Activated naive CD4-positive, alpha-beta T cell treated with Interleukin-2 at 50 U/mL for 16 hours (primary cell): ENCODE measurements at regions not wholly inside any gene's neighbourhood (a gene's known extent, or its start where the extent isn't known, plus 50 kb on each side); places are given as distances from the start of the nearest gene placed in this dataset.

Experiments used
- DNase-seq: peaks from one replicate; pipeline ENCODE4 v3.0.0-alpha.2; 2020

DNA sequence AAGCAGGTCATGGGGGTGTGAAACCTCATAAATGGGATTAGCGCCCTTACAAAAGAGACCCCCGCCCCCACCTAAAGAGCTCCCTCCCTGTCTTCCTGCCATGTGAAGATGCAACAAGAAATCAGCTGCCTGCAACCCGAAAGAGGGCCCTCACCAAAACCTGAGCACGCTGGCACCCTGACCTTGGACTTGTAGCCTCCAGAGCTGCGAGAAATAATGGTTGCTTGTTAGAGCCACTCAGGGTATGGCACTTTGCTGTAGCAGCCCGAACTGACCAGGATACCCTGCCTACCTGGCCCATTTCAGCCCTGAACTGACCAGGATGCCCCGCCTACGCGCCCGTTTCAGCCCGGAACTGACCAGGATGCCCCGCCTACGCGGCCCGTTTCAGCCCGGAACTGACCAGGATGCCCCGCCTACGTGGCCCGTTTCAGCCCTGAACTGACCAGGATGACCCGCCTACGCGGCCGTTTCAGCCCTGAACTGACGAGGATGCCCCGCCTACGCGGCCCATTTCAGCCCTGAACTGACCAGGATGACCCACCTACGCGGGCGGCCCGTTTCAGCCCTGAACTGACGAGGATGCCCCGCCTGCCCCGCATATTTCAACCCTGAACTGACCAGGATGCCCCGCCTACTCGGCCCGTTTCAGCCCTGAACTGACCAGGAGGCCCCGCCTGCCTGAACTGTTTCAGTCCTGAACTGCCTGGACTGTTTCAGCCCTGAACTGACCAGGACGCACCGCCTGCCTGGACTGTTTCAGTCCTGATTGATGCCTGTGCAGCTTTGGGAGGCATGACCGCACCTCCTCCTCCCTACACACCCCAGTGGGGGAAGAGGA, 120.0 kb downstream of the UQCRFS1 start:
- no peak for DNase-seq

DNA sequence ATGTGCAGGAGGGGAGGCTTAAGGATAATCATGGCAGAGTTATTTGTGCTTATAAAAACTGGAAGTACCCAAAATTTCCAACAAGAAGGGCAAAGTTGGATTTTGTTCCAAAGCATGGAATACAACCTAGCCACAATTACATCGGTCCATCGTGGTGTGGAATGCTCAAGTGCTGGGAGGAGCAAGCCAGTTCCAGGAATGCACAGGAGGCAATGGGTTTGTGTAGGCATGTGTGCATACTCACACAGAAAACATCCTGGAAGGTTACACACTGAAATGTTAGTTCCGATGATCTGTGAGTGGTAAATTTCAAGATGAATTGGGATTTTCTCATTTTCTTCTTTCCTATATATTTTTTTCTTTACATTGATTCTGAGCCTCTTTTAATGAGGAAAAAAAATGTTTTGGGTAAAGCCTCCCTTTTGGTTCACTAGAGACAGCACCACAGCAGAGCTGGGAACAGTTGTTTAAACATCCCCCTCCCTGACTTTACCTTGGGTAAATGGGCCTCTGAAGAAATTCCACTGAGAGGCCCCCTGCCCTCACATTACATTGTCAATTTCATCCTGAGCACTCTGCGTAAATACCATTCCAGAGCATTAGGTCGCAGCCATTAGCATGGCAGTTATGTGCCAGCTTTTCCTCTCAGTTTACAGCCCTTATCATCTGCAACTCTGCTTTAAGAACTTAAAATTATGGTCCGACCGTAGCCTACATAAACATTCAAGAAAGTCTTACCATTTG, 122.0 kb downstream of the UQCRFS1 start:
- DNase-seq = no peak

DNA sequence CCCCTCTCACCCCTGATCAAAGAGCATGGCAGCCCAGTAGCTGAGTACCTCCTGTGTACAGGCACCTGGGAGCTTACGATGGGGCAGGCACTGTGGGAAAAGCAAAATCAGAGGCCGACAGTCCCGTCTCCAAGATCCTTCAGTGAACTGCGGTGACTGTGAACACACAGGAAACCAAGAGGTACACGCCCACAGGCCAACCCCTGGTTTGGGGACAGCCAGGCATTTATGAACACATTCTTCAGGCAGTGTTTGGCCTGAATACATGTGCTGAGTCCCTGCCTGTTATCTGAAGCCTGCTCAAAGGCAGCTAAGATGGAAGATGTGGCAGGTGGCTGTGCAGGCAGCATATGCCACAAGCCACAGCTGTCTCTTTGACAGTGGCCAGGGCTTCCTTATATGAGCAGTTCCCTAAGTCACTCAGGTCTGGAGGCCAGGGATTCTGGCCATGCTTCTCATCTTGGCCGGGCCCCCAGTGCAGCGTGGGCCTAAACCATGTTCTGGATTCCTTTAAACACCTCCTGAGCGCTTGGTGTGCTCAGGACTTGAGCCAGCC, 123.6 kb downstream of the UQCRFS1 start:
- no peak for DNase-seq

DNA sequence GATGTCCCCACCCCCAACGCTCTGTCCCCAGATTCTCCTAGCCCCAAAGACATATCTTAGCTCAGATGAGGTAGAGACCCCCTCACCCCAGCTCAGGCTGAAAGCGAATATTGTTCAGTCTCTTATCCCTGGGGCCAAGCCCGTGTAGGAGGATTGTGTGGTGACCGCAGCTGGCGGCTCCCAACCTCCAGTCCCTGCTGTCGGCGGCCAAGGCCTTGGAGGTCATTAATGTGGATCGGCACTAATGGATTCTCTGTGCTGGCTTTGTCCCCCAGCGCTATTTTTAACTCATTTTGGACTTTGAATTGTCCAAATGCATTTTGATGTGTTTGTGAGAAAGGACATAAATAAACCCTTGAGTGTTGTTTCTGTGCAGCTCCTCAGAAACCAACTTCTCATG, 124.2 kb downstream of the UQCRFS1 start:
- no peak for DNase-seq

DNA sequence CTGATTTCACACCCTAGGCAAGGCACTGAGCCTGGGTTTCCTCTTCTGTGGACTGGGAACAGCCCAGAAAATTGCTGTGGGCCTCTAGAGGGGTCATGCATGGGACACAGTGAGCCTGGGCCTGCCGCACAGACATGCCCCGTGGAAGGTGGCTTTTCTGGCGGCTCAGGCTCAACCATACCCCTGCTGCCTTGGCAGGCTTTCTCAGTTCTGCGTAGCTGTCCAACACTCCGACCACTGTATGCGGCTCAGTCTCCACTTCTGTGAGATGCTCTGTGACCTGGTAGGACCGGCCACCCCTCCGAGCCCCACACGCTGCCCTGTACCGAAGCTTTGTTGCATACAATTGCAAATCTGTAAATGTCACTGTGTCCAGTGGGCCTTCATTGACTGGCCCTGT, 126.3 kb downstream of the UQCRFS1 start:
- DNase-seq = no peak

GRCh38 chr19:29086182-29086581, 126.8 kb downstream of the UQCRFS1 start:
- no peak for DNase-seq

- no peak for DNase-seq
These were observed 127.3 kb downstream of the UQCRFS1 start for GRCh38 chr19:29085630-29086029.

DNA sequence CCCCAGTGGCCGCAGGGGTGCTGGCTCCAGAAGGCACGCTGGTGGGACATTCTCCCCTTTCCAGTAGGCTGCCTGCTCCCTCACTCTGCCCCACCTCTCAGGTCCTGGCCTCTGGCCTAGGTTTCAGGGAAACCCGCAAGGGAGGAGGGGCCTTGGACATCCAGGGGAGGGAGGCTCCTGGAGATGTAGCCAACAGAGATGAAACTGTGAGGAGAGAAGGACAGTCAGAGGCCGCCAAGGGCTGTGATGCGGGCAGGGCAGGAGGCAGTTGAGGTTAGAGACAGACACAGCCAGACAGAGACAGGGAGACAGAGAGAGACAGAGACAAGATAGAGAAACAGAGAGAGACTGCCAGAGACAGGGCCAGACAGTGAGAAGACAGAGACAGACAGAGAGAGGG, 127.7 kb downstream of the UQCRFS1 start:
- DNase-seq = no peak

GRCh38 chr19:29084266-29084665, 128.7 kb downstream of the UQCRFS1 start:
- DNase-seq = no peak

DNA sequence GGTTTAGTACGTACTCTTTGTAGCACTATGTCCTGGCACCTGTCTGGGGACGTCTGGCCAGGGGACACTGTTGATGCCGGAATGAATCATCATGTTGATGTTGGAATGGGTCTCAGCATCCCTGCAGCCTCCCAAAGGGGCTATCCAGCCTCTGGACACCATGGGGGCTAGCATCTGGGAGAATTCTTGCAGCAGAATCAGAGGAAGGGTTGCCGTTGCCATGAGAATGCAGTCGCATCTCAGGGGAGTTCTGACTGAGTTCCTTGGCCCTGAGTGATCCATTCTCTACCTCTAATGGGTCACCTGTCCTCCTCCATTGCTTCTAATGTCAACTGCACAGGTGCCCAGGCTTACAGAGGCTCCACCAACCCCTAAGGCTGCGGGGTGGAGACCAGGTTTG, 129.1 kb downstream of the UQCRFS1 start:
- no peak for DNase-seq

GRCh38 chr19:29079356-29080032, 133.5 kb downstream of the UQCRFS1 start:
- DNase-seq = no peak

- no peak for DNase-seq
These were observed 136.0 kb downstream of the UQCRFS1 start for GRCh38 chr19:29076963-29077362.

DNA sequence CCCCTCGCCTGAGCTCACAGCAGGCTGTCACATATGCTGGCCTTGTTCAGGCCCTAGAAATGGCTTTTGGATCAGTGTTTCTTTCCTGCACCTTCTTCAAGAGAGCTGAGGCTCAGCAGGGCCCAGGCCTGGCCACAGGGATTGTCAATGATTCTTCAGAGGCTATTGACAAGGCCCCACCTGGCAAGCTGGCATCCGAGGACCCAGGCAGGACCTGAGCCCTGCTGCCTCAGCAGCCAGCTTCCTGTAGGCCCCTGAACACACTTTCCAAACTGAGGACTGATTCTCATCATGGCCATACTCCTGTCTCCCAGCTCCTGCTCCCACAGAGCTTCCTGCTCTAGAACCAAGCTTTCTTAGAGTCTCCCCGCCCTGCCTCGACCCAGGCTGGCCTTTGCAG, 136.8 kb downstream of the UQCRFS1 start:
- DNase-seq = no peak

DNA sequence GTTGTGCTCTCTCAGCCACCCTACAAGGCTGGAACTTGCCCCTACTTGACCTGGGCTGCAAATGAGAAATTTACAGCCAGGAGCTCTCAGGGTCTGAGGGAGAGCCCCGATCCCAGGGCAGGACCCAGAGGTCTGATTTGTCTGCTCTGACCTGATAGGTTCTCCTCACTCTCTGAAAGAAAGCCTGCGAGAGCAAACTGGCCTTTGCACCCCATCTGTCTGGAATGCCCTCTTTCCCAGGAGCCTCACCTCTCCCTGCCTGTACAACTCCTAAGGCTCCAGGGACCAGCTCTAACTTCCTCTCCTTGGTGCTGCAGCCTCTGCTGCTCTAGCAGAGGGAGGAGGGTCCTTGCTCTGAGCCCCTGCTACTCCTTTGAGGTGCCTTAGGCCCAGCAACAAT, 137.8 kb downstream of the UQCRFS1 start:
- no peak for DNase-seq

- no peak for DNase-seq
These were observed 138.4 kb downstream of the UQCRFS1 start for GRCh38 chr19:29074579-29074978.

DNA sequence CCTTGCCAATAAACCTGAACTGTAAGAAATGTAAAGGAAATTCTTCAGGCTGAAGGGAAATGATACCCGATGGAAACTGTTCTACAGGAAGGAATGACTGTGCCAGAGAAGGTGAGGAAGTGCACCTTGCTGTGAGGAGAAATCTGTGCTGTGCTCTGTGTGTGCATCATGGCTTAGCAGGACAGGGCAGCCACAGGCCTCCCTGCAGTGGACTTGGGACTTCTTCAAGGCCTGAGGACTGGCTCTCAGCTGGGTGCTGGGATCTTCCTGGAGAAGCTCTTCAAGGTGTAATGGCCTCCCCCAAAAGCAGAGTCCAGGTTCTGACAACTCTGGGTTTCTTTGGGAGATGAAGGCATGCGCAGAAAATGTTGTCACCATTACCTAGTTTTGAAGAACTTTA, 145.1 kb downstream of the UQCRFS1 start:
- no peak for DNase-seq

DNA sequence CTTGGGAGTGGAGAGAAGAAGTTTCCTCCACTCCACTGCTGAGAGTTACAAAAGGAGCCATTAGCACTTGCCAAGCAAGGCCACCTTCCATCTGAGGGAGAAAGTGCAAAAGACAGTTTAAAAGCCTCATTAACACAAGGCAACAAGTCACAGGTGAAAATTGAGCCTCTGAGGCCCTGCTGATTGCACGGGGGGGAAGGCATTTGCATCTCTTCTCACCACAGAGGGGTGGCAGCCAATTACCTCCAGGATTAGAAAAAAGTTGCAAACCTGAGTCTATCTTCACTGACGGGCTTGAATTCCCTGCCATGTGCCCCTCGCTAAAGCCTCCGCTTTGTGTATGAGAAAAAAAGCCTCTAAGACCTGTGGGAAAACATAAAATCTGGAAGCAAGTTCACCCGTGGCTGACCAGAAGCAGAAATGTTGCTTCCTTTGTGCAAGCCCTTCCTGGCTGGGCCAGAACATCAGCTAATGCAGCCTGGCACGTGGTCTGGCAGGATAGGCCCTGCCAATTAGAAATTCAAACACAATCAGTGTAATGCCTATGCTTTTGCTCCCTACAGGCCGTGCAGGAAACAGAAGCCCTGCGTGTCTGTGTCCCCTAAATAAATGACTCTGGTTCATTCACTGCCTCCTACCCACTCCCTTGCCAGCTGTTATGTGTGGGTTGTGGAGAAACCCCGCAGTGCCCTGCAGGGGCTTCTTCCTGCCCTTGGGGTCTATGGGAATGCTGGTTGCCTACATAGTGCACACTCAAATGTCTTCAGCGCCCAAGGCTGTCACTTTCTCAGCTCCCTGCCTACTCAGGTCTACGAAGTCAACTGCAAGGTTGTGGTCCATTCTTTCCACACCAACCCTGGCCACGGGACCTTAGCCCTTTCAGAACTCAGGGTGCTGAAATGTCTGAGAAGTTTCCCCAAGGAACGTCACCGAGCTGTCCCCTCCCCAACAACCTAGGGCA, 150.2 kb downstream of the UQCRFS1 start:
- DNase-seq = no peak

GRCh38 chr19:29060813-29061364, 152.1 kb downstream of the UQCRFS1 start:
- DNase-seq = no peak

GRCh38 chr19:29056535-29056934, 156.4 kb downstream of the UQCRFS1 start:
- no peak for DNase-seq

- DNase-seq = no peak
These were observed 157.9 kb downstream of the UQCRFS1 start for GRCh38 chr19:29054886-29055675.

- DNase-seq = no peak
These were observed 164.1 kb downstream of the UQCRFS1 start for GRCh38 chr19:29048873-29049272.
